DMS114 treated with DMSO at 0.1 percent for 48 hours (cell line): ENCODE measurements at regions not wholly inside any gene's neighbourhood (a gene's known extent, or its start where the extent isn't known, plus 50 kb on each side); places are given as distances from the start of the nearest gene placed in this dataset.
"Not testable (repeated sequence)": the region's sequence is repeated elsewhere in the genome, so short reads cannot be mapped to it uniquely, and the experiment has no call there.

Experiments used
- DNase-seq: peaks from one replicate; lab custom pipeline; 2025; ENCODE audit not compliant: unreplicated experiment; lab: John Stamatoyannopoulos, UW

GRCh38 chr7:88615336-88615735, 144.2 kb upstream of the ZNF804B start:
- DNase-seq: no peak

- DNase-seq: no peak
These were observed 144.8 kb upstream of the ZNF804B start for GRCh38 chr7:88614736-88615135.

- no peak for DNase-seq
These were observed 148.6 kb upstream of the ZNF804B start for GRCh38 chr7:88610942-88611341.

- DNase-seq: no peak
These were observed 158.8 kb upstream of the ZNF804B start for GRCh38 chr7:88600695-88601094.

GRCh38 chr7:88599528-88599927, 160.0 kb upstream of the ZNF804B start:
- DNase-seq: no peak

- no peak for DNase-seq
These were observed 161.5 kb upstream of the ZNF804B start for GRCh38 chr7:88597941-88598425.

GRCh38 chr7:88590963-88591362, 168.5 kb upstream of the ZNF804B start:
- DNase-seq: no peak

- no peak for DNase-seq
These were observed 169.6 kb upstream of the ZNF804B start for GRCh38 chr7:88589927-88590326.

- DNase-seq: no peak
These were observed 172.6 kb upstream of the ZNF804B start for GRCh38 chr7:88586890-88587289.

- no peak for DNase-seq
These were observed 173.3 kb upstream of the ZNF804B start for GRCh38 chr7:88586219-88586618.

GRCh38 chr7:88576720-88577119, 182.8 kb upstream of the ZNF804B start:
- no peak for DNase-seq

GRCh38 chr7:88566162-88566729, 193.3 kb upstream of the ZNF804B start:
- no peak for DNase-seq

GRCh38 chr7:88565401-88565800, 194.1 kb upstream of the ZNF804B start:
- DNase-seq: no peak

- not testable (repeated sequence) for DNase-seq
These were observed 203.1 kb upstream of the ZNF804B start for GRCh38 chr7:88556441-88556840.

GRCh38 chr7:88554847-88555246, 204.7 kb upstream of the ZNF804B start:
- not testable (repeated sequence) for DNase-seq

GRCh38 chr7:88548399-88548798, 211.1 kb upstream of the ZNF804B start:
- DNase-seq: no peak

GRCh38 chr7:88546808-88547207, 212.7 kb upstream of the ZNF804B start:
- no peak for DNase-seq

- DNase-seq: no peak
These were observed 213.8 kb upstream of the ZNF804B start for GRCh38 chr7:88545663-88546062.

- no peak for DNase-seq
These were observed 219.5 kb upstream of the ZNF804B start for GRCh38 chr7:88540012-88540411.

- no peak for DNase-seq
These were observed 220.0 kb upstream of the ZNF804B start for GRCh38 chr7:88539518-88539917.

GRCh38 chr7:88523645-88524044, 217.0 kb upstream of the STEAP4 start:
- DNase-seq: no peak

- DNase-seq: no peak
These were observed 216.1 kb upstream of the STEAP4 start for GRCh38 chr7:88522771-88523293.

- DNase-seq: no peak
These were observed 209.7 kb upstream of the STEAP4 start for GRCh38 chr7:88516429-88516828.
